ENCODE measurements at regions not wholly inside any gene's neighbourhood (a gene's known extent, or its start where the extent isn't known, plus 50 kb on each side); places are given as distances from the start of the nearest gene placed in this dataset.

GRCh38 chr7:84384417-84384816, 189.8 kb upstream of the SEMA3A start:
- H3K79me2 ChIP-seq (ENCODE audit: insufficient read depth): no peaks in the 10 kb centered on the region
- no peak overlapping the region for H3K4me3 ChIP-seq
- H3K36me3 ChIP-seq (ENCODE audit: low read depth): no peaks in the 10 kb centered on the region
- WGBS, 2 experiments (ENCODE audit: low coverage in 1 of 2, low lambda C conversion rate in 2 of 2, missing lambda C conversion rate in 2 of 2): 72 to 77% methylated on average over 1 of the region's 1 CpG
- H3K4me1 ChIP-seq (ENCODE audit: insufficient read depth): no peaks in the 10 kb centered on the region
- in situ Hi-C loops (cut with MboI): no loop called here
- no peaks in the 10 kb centered on the region for H3K27me3 ChIP-seq (replicated peaks; ENCODE audit: insufficient read depth)
- no peaks in the 10 kb centered on the region for H3F3A ChIP-seq (ENCODE audit: insufficient read depth)
- no peaks in the 10 kb centered on the region for H3K9me3 ChIP-seq (ENCODE audit: low read depth)
- no peak overlapping the region for H3K27ac ChIP-seq
- no peaks in the 10 kb centered on the region; the same call in 1 of the 2 replicates for H3K9me2 ChIP-seq (ENCODE audit: insufficient read depth)
- no peaks in the 10 kb centered on the region for H4K20me1 ChIP-seq (ENCODE audit: insufficient read depth)
- no peak overlapping the region for H3K9ac ChIP-seq
- H3K4me2 ChIP-seq (ENCODE audit: unreplicated experiment): no peak overlapping the region
- TF ChIP-seq EZH2phosphoT487 (IDR thresholded peaks at IDR 0.05; ENCODE audit: insufficient read depth, low read depth) (no peak), EZH2 (IDR thresholded peaks at IDR 0.05; ENCODE audit: insufficient read depth, poor library complexity, severe bottlenecking) (no peak)
- no peak overlapping the region for H2AFZ ChIP-seq
- DNase-seq: peak; percentile 30

- H2AFZ ChIP-seq: no peak overlapping the region
- in situ Hi-C loops (cut with MboI): no loop called here
- H3K27me3 ChIP-seq (replicated peaks; ENCODE audit: insufficient read depth): no peaks in the 10 kb centered on the region
- WGBS, 2 experiments (ENCODE audit: low coverage in 1 of 2, low lambda C conversion rate in 2 of 2, missing lambda C conversion rate in 2 of 2): 0 to 3% methylated on average over 1 of the region's 1 CpG
- DNase-seq: no peak
- H3K9ac ChIP-seq: no peak overlapping the region
- H4K20me1 ChIP-seq (ENCODE audit: insufficient read depth): no peaks in the 10 kb centered on the region
- H3K4me2 ChIP-seq (ENCODE audit: unreplicated experiment): no peak overlapping the region
- no peak for TF ChIP-seq EZH2phosphoT487 (IDR thresholded peaks at IDR 0.05; ENCODE audit: insufficient read depth, low read depth)
- TF ChIP-seq EZH2 (IDR thresholded peaks at IDR 0.05; ENCODE audit: insufficient read depth, poor library complexity, severe bottlenecking): no peak
- no peaks in the 10 kb centered on the region for H3K79me2 ChIP-seq (ENCODE audit: insufficient read depth)
- no peak overlapping the region for H3K27ac ChIP-seq
- H3K9me2 ChIP-seq (ENCODE audit: insufficient read depth): no peaks in the 10 kb centered on the region
- no peaks in the 10 kb centered on the region for H3K4me1 ChIP-seq (ENCODE audit: insufficient read depth)
- no peak overlapping the region for H3K4me3 ChIP-seq
- H3K9me3 ChIP-seq (ENCODE audit: low read depth): no peaks in the 10 kb centered on the region
- H3F3A ChIP-seq (ENCODE audit: insufficient read depth): no peaks in the 10 kb centered on the region
- H3K36me3 ChIP-seq (ENCODE audit: low read depth): no peaks in the 10 kb centered on the region
Measured at GRCh38 chr7:84379446-84379845, 184.9 kb upstream of the SEMA3A start.

- Histone ChIP-seq H3K9ac (no peak overlapping the region), H3F3A (ENCODE audit: insufficient read depth) (peaks cover 17% of the 10 kb centered on the region), H3K9me3 (ENCODE audit: low read depth) (no peaks in the 10 kb centered on the region), H3K4me1 (ENCODE audit: insufficient read depth) (peaks cover 27% of the 10 kb centered on the region), H2AFZ (peak overlapping the region; percentile 6; the same call in 1 of the 2 replicates), H3K36me3 (ENCODE audit: low read depth) (no peaks in the 10 kb centered on the region), H3K79me2 (ENCODE audit: insufficient read depth) (no peaks in the 10 kb centered on the region), H3K27me3 (replicated peaks; ENCODE audit: insufficient read depth) (no peaks in the 10 kb centered on the region), H3K4me3 (no peak overlapping the region), H3K4me2 (ENCODE audit: unreplicated experiment) (peak overlapping the region; percentile 50), H3K27ac (peak overlapping the region; percentile 85), H4K20me1 (ENCODE audit: insufficient read depth) (no peaks in the 10 kb centered on the region), H3K9me2 (ENCODE audit: insufficient read depth) (no peaks in the 10 kb centered on the region)
- in situ Hi-C loops (cut with MboI): no loop called here
- 69 to 70% methylated on average over 4 of the region's 4 CpGs for WGBS, 2 experiments (ENCODE audit: low coverage in 1 of 2, low lambda C conversion rate in 2 of 2, missing lambda C conversion rate in 2 of 2)
- peak; percentile 47 for DNase-seq
- TF ChIP-seq EZH2phosphoT487 (IDR thresholded peaks at IDR 0.05; ENCODE audit: insufficient read depth, low read depth): no peak
- TF ChIP-seq EZH2 (IDR thresholded peaks at IDR 0.05; ENCODE audit: insufficient read depth, poor library complexity, severe bottlenecking): no peak
Measured at GRCh38 chr7:84372712-84373111, 178.1 kb upstream of the SEMA3A start.

GRCh38 chr7:84372155-84372621, 177.6 kb upstream of the SEMA3A start:
- Histone ChIP-seq H3K4me1 (ENCODE audit: insufficient read depth) (peaks cover 27% of the 10 kb centered on the region), H3F3A (ENCODE audit: insufficient read depth) (peaks cover 17% of the 10 kb centered on the region), H3K9ac (peak overlapping the region; percentile 54), H2AFZ (peak overlapping the region; percentile 73), H3K9me2 (ENCODE audit: insufficient read depth) (no peaks in the 10 kb centered on the region), H3K9me3 (ENCODE audit: low read depth) (no peaks in the 10 kb centered on the region), H3K27me3 (replicated peaks; ENCODE audit: insufficient read depth) (no peaks in the 10 kb centered on the region), H3K4me2 (ENCODE audit: unreplicated experiment) (peak overlapping the region; percentile 82), H3K79me2 (ENCODE audit: insufficient read depth) (no peaks in the 10 kb centered on the region), H3K4me3 (peak overlapping the region; percentile 53), H4K20me1 (ENCODE audit: insufficient read depth) (no peaks in the 10 kb centered on the region), H3K27ac (peak overlapping the region; percentile 85), H3K36me3 (ENCODE audit: low read depth) (no peaks in the 10 kb centered on the region)
- in situ Hi-C loops (cut with MboI): no loop called here
- peak; percentile 96 for DNase-seq
- 0 to 2% methylated on average over 3 of the region's 3 CpGs for WGBS, 2 experiments (ENCODE audit: low coverage in 1 of 2, low lambda C conversion rate in 2 of 2, missing lambda C conversion rate in 2 of 2)
- no peak for TF ChIP-seq EZH2 (IDR thresholded peaks at IDR 0.05; ENCODE audit: insufficient read depth, poor library complexity, severe bottlenecking)
- TF ChIP-seq EZH2phosphoT487 (IDR thresholded peaks at IDR 0.05; ENCODE audit: insufficient read depth, low read depth): no peak

- Histone ChIP-seq H3K9me2 (ENCODE audit: insufficient read depth) (no peaks in the 10 kb centered on the region), H3K4me2 (ENCODE audit: unreplicated experiment) (peak overlapping the region; percentile 4), H2AFZ (no peak overlapping the region), H3K79me2 (ENCODE audit: insufficient read depth) (no peaks in the 10 kb centered on the region), H3K9me3 (ENCODE audit: low read depth) (no peaks in the 10 kb centered on the region), H3K36me3 (ENCODE audit: low read depth) (no peaks in the 10 kb centered on the region), H3K4me1 (ENCODE audit: insufficient read depth) (peaks cover 29% of the 10 kb centered on the region), H3K4me3 (no peak overlapping the region), H4K20me1 (ENCODE audit: insufficient read depth) (no peaks in the 10 kb centered on the region), H3K27me3 (replicated peaks; ENCODE audit: insufficient read depth) (no peaks in the 10 kb centered on the region), H3K27ac (no peak overlapping the region), H3F3A (ENCODE audit: insufficient read depth) (peaks cover 17% of the 10 kb centered on the region), H3K9ac (no peak overlapping the region)
- DNase-seq: no peak
- in situ Hi-C loops (cut with MboI): no loop called here
- no peak for TF ChIP-seq EZH2phosphoT487 (IDR thresholded peaks at IDR 0.05; ENCODE audit: insufficient read depth, low read depth)
- no peak for TF ChIP-seq EZH2 (IDR thresholded peaks at IDR 0.05; ENCODE audit: insufficient read depth, poor library complexity, severe bottlenecking)
- 90 to 98% methylated on average over 2 of the region's 2 CpGs for WGBS, 2 experiments (ENCODE audit: low coverage in 1 of 2, low lambda C conversion rate in 2 of 2, missing lambda C conversion rate in 2 of 2)
Measured at GRCh38 chr7:84370114-84370513, 175.5 kb upstream of the SEMA3A start.

Data from GM23248 (cell line).